ENCODE measurements at regions not wholly inside any gene's neighbourhood (a gene's known extent, or its start where the extent isn't known, plus 50 kb on each side); places are given as distances from the start of the nearest gene placed in this dataset.

DNA sequence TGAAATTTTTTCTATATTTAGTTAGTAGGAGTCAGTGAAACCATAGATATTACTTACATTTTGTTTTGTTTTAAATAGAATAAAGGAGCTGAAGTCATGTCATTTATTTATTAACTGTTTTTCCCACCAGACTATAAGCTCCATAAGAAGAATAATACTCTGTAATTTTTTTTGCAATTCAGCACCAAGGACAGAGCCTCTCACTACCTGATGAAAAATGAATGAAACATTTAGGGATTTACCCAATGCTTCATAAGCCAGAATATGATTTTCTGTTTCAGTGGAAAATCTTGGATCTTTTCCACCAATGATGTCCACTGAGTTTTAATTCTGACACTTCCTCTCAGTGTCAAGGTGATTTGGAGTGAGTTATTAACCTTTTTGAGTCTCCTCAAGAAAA, 624.9 kb upstream of the GRAMD2B start (continued):
- TF ChIP-seq, protein P1, sequence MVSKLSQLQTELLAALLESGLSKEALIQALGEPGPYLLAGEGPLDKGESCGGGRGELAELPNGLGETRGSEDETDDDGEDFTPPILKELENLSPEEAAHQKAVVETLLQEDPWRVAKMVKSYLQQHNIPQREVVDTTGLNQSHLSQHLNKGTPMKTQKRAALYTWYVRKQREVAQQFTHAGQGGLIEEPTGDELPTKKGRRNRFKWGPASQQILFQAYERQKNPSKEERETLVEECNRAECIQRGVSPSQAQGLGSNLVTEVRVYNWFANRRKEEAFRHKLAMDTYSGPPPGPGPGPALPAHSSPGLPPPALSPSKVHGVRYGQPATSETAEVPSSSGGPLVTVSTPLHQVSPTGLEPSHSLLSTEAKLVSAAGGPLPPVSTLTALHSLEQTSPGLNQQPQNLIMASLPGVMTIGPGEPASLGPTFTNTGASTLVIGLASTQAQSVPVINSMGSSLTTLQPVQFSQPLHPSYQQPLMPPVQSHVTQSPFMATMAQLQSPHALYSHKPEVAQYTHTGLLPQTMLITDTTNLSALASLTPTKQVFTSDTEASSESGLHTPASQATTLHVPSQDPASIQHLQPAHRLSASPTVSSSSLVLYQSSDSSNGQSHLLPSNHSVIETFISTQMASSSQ (IDR thresholded peaks at IDR 0.05; ENCODE audit: low read depth): no peak
- TF ChIP-seq, protein P1 (CRISPR knock-in tag; IDR thresholded peaks at IDR 0.05; ENCODE audit: borderline replicate concordance): no peak
- no peak for TF ChIP-seq STAT5B (CRISPR knock-in tag; IDR thresholded peaks at IDR 0.05)
- no peak for TF ChIP-seq ZNF781 (CRISPR knock-in tag; IDR thresholded peaks at IDR 0.05; ENCODE audit: borderline replicate concordance, not compliant biosample characterization)
- TF ChIP-seq HOXA7 (CRISPR knock-in tag; IDR thresholded peaks at IDR 0.05): no peak
- TF ChIP-seq MTA3 (CRISPR knock-in tag; IDR thresholded peaks at IDR 0.05): no peak
- no peak for TF ChIP-seq ZNF879 (CRISPR knock-in tag; IDR thresholded peaks at IDR 0.05)
- TF ChIP-seq SMC3 (IDR thresholded peaks at IDR 0.05; ENCODE audit: low read length): no peak
- TF ChIP-seq SETDB1 (CRISPR knock-in tag; IDR thresholded peaks at IDR 0.05; ENCODE audit: borderline replicate concordance): no peak
- TF ChIP-seq EHMT2 (IDR thresholded peaks at IDR 0.05; ENCODE audit: borderline replicate concordance, low read depth, low read length): peak; percentile 61; the same call in 1 of the 2 replicates
- TF ChIP-seq GTF2F1 (IDR thresholded peaks at IDR 0.05; ENCODE audit: low read length): no peak
- no peak for TF ChIP-seq MAFF (IDR thresholded peaks at IDR 0.05; ENCODE audit: low read depth, low read length)
- no peak for TF ChIP-seq ZNF780A (CRISPR knock-in tag; IDR thresholded peaks at IDR 0.05)
- peak; percentile 86 for TF ChIP-seq MIER2 (CRISPR knock-in tag; IDR thresholded peaks at IDR 0.05)
- no peak for TF ChIP-seq ATAD3A (CRISPR knock-in tag; IDR thresholded peaks at IDR 0.05)
- TF ChIP-seq IRF2 (CRISPR knock-in tag; IDR thresholded peaks at IDR 0.05): no peak
- TF ChIP-seq, protein P2, sequence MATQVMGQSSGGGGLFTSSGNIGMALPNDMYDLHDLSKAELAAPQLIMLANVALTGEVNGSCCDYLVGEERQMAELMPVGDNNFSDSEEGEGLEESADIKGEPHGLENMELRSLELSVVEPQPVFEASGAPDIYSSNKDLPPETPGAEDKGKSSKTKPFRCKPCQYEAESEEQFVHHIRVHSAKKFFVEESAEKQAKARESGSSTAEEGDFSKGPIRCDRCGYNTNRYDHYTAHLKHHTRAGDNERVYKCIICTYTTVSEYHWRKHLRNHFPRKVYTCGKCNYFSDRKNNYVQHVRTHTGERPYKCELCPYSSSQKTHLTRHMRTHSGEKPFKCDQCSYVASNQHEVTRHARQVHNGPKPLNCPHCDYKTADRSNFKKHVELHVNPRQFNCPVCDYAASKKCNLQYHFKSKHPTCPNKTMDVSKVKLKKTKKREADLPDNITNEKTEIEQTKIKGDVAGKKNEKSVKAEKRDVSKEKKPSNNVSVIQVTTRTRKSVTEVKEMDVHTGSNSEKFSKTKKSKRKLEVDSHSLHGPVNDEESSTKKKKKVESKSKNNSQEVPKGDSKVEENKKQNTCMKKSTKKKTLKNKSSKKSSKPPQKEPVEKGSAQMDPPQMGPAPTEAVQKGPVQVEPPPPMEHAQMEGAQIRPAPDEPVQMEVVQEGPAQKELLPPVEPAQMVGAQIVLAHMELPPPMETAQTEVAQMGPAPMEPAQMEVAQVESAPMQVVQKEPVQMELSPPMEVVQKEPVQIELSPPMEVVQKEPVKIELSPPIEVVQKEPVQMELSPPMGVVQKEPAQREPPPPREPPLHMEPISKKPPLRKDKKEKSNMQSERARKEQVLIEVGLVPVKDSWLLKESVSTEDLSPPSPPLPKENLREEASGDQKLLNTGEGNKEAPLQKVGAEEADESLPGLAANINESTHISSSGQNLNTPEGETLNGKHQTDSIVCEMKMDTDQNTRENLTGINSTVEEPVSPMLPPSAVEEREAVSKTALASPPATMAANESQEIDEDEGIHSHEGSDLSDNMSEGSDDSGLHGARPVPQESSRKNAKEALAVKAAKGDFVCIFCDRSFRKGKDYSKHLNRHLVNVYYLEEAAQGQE (IDR thresholded peaks at IDR 0.05; ENCODE audit: borderline replicate concordance in 1 of 2, low read depth in 1 of 2, low read length in 2 of 2): peak; percentile 14 to 92
- no peak for TF ChIP-seq HOXA5 (CRISPR knock-in tag; IDR thresholded peaks at IDR 0.05)
- TF ChIP-seq, protein P3, sequence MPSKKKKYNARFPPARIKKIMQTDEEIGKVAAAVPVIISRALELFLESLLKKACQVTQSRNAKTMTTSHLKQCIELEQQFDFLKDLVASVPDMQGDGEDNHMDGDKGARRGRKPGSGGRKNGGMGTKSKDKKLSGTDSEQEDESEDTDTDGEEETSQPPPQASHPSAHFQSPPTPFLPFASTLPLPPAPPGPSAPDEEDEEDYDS (CRISPR knock-in tag; IDR thresholded peaks at IDR 0.05): no peak

All from HepG2 (cell line).